T-helper 2 cell treated with Interferon-gamma antibody and Interleukin-4, amounts not matched to agents 5 μg/mL and 100 μg/mL, for 36 hours (primary cell): ENCODE measurements at regions not wholly inside any gene's neighbourhood (a gene's known extent, or its start where the extent isn't known, plus 50 kb on each side); places are given as distances from the start of the nearest gene placed in this dataset.
A peak's percentile ranks its signal among the peaks of the same experiment; 100 is the strongest.

Experiments used
- DNase-seq: peaks from one replicate; pipeline ENCODE4 v3.0.0; 2021; ENCODE audit warnings: low spot score
- H3K27ac Mint-ChIP-seq: one replicate; pipeline ENCODE4 v1.8.0; 2021; ENCODE audit warnings: mild to moderate bottlenecking, mixed read lengths
- H3K27me3 Mint-ChIP-seq: one replicate; pipeline ENCODE4 v1.8.0; 2021; ENCODE audit warnings: low read depth, mixed read lengths
- H3K36me3 Mint-ChIP-seq: one replicate; pipeline ENCODE4 v1.8.0; 2021; ENCODE audit warnings: low read depth, mixed read lengths
- H3K4me1 Mint-ChIP-seq: one replicate; pipeline ENCODE4 v1.8.0; 2021; ENCODE audit warnings: low read depth, mixed read lengths
- H3K4me3 Mint-ChIP-seq: one replicate; pipeline ENCODE4 v1.8.0; 2022; ENCODE audit warnings: mild to moderate bottlenecking, moderate library complexity, mixed read lengths
- H3K9me3 Mint-ChIP-seq: one replicate; pipeline ENCODE4 v1.8.0; 2021; ENCODE audit warnings: mixed read lengths

DNA sequence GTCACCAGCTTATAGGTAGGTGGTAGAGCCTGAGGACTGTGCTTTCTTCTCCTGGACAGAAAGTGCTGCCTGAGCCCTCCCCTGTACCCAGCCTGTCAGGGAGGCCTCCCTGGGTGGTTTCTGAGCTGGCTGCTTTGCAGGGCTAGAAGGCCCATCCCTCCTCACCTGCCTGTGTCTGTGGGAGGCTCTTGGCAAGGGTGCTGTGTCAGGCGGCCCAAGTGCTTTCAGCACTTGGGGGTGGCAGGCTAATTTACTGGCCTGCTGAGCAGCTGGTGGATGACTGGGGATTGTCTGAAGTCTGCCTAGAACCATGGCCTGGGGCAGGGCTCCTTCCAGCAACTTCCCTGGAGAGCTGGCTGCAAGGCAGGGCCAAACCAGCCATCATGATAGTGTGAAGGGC, 139.0 kb upstream of the NAV2 start:
- no peak for DNase-seq
- Mint-ChIP-seq H3K27ac (no peak overlapping the region), H3K9me3 (no peaks in the 10 kb centered on the region), H3K4me3 (no peak overlapping the region), H3K4me1 (no peaks in the 10 kb centered on the region), H3K27me3 (peaks cover 2% of the 10 kb centered on the region), H3K36me3 (no peaks in the 10 kb centered on the region)

DNA sequence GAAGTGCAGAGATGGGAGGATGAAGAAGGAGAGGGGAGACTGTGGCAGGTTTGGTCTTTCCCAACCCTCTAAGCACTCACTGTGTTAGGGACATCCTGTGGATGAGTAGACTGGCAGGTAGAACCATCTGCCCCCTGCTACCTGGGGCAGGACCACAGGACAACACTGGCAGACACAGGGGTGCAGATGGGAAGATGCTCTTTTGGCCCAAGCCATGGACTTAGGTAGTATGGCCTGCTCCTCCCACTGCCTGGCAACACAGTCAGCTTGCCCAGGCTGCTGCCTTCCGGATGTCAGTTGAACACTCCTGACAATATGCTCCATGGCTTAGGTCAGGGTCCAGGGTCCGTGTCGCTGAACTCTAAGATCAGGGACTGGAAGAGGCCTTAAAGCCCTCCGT, 140.7 kb upstream of the NAV2 start:
- Mint-ChIP-seq H3K36me3 (no peaks in the 10 kb centered on the region), H3K27me3 (peaks cover 2% of the 10 kb centered on the region), H3K9me3 (no peaks in the 10 kb centered on the region), H3K4me1 (no peaks in the 10 kb centered on the region), H3K27ac (no peak overlapping the region), H3K4me3 (no peak overlapping the region)
- DNase-seq, result no peak

DNA sequence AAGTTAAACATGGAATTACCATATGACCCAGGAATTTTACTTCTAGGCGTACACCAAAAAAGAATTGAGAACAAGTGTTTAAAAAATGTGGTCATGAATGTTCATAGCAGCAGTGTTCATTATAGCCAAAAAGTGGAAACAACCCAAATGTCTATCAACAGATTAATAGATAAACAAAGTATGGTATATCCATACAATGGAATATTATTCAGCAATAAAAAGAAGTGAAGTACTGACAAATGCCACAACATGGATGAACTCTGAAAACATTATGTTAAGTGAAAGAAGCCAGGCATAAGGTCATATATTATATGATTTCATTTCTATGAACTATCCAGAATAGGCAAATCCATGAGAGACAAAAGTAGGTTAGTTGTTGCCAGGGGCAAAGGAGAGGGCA, 141.7 kb upstream of the NAV2 start:
- H3K27ac Mint-ChIP-seq, result no peak overlapping the region
- peaks cover 2% of the 10 kb centered on the region for H3K27me3 Mint-ChIP-seq
- H3K36me3 Mint-ChIP-seq, result no peaks in the 10 kb centered on the region
- H3K9me3 Mint-ChIP-seq, result no peaks in the 10 kb centered on the region
- no peak overlapping the region for H3K4me3 Mint-ChIP-seq
- H3K4me1 Mint-ChIP-seq, result no peaks in the 10 kb centered on the region
- DNase-seq, result no peak

DNA sequence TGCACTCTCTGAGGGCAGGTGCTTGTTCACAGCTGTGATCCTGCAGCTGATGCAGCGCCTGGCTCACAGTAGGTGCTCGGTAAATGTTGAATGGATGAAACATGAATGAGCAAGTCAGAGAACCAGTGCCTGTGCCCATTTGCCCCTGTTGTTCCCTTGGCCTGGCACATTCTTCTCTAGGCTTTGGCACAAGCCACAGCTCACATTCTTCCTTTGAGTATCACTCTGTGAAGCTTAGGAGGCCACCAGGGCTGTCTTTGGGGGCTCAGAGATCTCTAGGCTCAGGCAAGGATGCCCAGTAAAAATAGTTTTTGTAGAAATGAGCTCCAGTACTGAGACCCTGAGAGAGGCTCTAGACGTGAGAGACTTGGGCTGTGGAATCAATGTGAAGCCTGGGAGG, 144.6 kb upstream of the NAV2 start:
- Mint-ChIP-seq H3K36me3 (no peaks in the 10 kb centered on the region), H3K4me1 (no peaks in the 10 kb centered on the region), H3K27me3 (peaks cover 2% of the 10 kb centered on the region), H3K9me3 (no peaks in the 10 kb centered on the region), H3K4me3 (no peak overlapping the region), H3K27ac (no peak overlapping the region)
- DNase-seq, result no peak

DNA sequence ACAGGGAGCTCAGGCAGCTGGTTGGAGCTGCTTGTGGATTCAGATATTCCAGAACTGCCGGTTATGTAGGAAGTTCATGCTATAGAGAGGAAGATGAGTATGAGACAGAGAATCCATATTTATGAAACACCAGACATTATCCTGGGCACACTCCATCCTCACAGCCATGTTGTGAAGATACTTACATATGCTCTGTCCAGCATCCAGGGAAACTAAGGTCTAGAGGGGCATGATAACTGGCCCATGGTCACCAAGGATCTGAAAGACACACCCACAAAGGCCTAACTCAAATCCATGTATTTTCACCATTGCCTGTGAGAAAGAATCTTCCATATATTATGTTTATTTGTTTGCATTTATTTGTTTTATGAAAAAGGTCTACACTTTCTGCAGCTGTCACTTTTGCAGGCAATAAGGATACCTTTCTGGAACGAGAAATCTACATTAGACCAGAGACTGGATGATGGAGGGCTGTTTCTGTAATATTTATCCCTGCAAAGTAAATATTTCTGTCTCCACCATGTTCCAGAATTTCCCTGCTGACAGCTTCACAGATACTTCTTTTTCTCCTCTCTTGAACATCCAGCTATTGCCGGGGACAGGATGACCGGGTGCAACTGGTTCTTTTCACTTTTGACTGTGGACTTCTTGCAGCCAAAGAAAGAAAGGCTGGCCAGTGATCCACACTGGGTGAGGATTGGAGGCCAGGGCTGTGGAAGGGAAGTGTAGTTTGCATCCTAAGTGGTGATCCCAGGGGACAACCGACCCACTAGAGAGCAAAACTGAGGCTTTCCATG, 145.9 kb upstream of the NAV2 start:
- peaks cover 4% of the 10 kb centered on the region for H3K27me3 Mint-ChIP-seq
- no peak overlapping the region for H3K27ac Mint-ChIP-seq
- DNase-seq, result no peak
- no peaks in the 10 kb centered on the region for H3K9me3 Mint-ChIP-seq
- no peak overlapping the region for H3K4me3 Mint-ChIP-seq
- no peaks in the 10 kb centered on the region for H3K4me1 Mint-ChIP-seq
- H3K36me3 Mint-ChIP-seq, result no peaks in the 10 kb centered on the region

DNA sequence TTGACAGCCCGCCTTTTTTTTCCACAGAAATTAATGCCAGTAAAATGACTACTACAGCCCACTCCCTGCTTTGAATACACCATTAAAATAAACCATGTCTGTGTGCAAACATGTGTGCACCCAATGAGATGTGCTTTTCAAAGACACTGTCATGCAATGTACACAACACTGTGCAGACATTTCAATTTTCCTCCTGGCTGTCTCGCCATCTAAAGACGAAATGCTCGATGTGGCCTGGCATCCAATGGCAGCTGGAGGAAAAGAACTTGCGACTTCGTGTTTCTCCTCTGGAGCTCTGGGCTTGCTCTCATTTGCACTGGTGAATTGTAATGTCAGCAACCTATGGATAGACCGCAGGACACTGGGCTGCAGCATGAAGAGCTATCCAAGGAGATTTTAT, 147.0 kb upstream of the NAV2 start:
- H3K9me3 Mint-ChIP-seq, result no peaks in the 10 kb centered on the region
- H3K4me1 Mint-ChIP-seq, result no peaks in the 10 kb centered on the region
- no peak overlapping the region for H3K27ac Mint-ChIP-seq
- no peaks in the 10 kb centered on the region for H3K36me3 Mint-ChIP-seq
- H3K4me3 Mint-ChIP-seq, result no peak overlapping the region
- DNase-seq, result no peak
- peaks cover 2% of the 10 kb centered on the region for H3K27me3 Mint-ChIP-seq

DNA sequence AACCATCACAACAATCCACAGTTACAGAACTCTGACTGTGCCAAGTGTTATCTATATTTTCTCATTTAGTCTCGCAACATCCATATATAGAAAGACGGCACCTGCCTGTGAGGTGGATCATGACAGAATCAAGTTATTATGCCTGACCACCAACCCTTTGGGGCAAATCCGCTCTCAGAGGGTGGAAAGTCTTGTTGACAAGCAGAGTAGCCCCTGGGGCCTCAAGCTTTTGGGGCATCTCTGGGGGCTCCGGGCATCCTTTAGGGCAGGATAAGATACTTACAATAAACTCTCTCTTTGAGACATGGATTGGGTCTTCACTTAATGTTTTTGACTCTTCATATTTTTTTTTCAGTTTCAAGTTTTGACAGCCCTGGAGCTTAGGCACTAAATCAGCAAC, 150.5 kb upstream of the NAV2 start:
- DNase-seq, result no peak
- Mint-ChIP-seq H3K4me1 (no peaks in the 10 kb centered on the region), H3K9me3 (no peaks in the 10 kb centered on the region), H3K4me3 (no peak overlapping the region), H3K27ac (no peak overlapping the region), H3K36me3 (no peaks in the 10 kb centered on the region), H3K27me3 (peaks cover 2% of the 10 kb centered on the region)

DNA sequence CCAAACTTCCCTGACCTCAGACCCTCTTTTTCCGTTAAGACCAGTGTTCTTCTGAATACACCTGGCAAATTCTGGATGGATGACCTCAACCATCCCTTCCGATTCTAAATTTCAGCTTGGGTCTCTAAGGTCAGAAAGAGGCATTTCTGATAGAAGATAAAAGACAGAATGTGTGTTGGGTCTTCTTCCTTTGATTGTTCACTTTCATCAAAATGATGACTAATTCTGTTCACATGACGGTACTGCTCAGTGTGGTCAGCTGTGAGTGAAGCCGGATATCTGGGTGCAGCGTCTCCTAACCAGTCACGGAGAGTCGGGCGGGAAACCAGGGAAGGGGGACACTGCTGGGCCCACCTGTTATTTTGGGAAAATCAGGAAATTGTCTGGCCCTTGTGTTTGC, 151.6 kb upstream of the NAV2 start:
- H3K4me1 Mint-ChIP-seq, result no peaks in the 10 kb centered on the region
- no peak for DNase-seq

DNA sequence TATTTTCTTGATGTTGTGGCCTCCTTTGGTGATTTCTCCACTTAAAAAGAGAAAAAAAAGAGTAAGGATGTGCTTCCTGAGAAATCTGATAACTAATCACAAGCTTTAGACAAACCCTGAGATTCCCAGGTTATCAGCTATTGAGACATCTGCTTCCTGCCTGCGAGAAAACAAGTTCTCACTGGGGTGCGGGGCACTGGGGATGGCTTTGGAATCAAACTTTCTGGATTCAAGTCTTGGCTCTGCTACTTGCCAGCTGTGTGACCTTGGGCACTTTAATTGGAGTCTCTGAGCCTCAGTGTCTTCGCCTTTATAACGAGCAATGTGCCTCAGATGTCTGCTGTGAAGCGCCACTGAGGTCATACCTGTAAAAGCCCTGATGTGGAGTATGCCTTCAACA, 152.5 kb upstream of the NAV2 start:
- no peak overlapping the region for H3K4me3 Mint-ChIP-seq

More for the DNA sequence above, 151.6 kb upstream of the NAV2 start:
- no peak overlapping the region for H3K27ac Mint-ChIP-seq
- peaks cover 2% of the 10 kb centered on the region for H3K27me3 Mint-ChIP-seq
- H3K9me3 Mint-ChIP-seq, result no peaks in the 10 kb centered on the region
- no peaks in the 10 kb centered on the region for H3K36me3 Mint-ChIP-seq
- H3K4me3 Mint-ChIP-seq, result no peak overlapping the region

DNA sequence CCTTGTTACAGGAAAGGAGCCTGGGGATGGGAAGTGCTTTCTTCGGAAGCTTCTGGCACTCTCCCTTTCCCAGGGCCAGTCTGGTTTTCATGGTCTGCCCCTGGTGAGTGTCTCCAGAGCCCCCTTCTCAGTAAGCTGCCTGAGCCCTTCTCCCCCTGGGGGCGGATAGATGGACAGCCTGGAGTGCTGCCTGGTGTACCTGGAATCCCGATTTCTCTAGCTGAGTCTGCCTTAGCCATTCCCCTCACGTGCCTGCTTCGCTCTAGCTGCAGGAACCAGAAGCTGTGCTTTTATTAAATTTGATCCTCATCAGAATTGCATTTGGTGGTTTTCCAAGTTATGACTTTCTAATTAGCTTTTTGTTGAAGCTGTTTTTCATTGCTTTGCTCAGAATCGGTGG, 152.9 kb upstream of the NAV2 start:
- Mint-ChIP-seq H3K4me1 (no peaks in the 10 kb centered on the region), H3K4me3 (no peak overlapping the region), H3K36me3 (no peaks in the 10 kb centered on the region), H3K27ac (no peak overlapping the region), H3K27me3 (peaks cover 2% of the 10 kb centered on the region), H3K9me3 (no peaks in the 10 kb centered on the region)
- no peak for DNase-seq

More for the DNA sequence above, 152.5 kb upstream of the NAV2 start:
- H3K36me3 Mint-ChIP-seq, result no peaks in the 10 kb centered on the region
- H3K9me3 Mint-ChIP-seq, result no peaks in the 10 kb centered on the region
- DNase-seq, result no peak
- no peaks in the 10 kb centered on the region for H3K4me1 Mint-ChIP-seq
- H3K27me3 Mint-ChIP-seq, result peaks cover 2% of the 10 kb centered on the region
- no peak overlapping the region for H3K27ac Mint-ChIP-seq

DNA sequence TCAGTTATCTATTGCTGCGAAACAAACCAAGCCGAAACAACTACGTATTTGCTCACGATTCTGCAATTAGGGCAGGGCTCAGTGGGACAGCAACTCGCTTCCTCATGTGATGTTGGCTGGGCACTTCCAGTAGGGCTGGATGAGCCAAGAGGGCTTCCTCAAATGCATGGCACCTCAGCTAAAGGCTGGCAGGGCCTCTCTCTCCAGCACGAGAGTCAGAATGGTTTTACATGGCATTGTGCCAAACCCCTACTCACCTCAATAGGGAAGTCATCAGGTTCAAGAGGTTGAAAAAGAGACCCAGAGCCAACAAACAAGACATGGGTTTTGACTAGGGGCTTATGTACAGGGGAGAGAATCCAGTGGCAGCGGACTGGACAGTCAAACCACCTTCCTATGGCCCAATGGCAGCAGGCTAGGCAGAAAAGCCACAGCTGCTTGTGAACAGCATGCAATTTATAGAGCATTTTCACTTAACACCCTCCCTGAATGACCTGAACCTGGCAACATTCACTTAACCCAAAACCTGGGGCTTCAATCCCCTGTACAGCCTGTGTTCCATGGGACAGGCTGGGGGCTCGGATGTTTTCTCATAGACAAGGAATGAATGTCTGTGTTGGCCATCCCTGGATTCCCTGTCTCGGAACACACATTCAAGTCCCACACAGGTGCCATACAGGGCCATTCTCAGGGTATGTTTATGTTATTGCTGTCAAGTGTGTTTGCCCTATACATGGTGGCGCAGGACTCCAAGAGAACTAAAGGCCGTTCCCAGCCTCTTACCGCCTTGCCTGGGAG, 154.2 kb upstream of the NAV2 start:
- Mint-ChIP-seq H3K36me3 (no peaks in the 10 kb centered on the region), H3K27ac (no peak overlapping the region), H3K4me1 (no peaks in the 10 kb centered on the region), H3K9me3 (no peaks in the 10 kb centered on the region), H3K4me3 (no peak overlapping the region), H3K27me3 (peaks cover 2% of the 10 kb centered on the region)
- no peak for DNase-seq

DNA sequence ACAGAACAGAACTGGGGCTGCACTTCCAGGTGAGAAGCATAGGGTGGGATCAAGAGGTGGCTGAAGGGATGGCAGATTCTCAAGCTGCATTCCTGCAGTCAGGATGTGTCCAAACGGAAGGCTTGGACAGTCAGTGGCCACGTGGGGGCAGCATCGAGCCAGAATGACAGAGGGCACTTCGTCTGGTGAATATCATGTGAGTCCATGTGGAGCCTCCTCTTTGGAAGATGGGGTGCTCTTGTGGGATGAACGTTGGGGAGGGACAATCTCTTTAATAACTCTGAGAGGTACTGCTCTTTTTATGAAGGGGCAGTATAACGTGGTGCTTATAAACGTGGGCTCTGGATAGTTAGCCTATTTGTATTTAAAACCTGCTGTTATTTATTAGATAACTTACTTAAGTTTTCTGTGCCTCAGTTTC, 154.9 kb upstream of the NAV2 start:
- H3K4me1 Mint-ChIP-seq, result no peaks in the 10 kb centered on the region
- H3K27ac Mint-ChIP-seq, result no peak overlapping the region
- no peaks in the 10 kb centered on the region for H3K27me3 Mint-ChIP-seq
- H3K36me3 Mint-ChIP-seq, result no peaks in the 10 kb centered on the region
- no peaks in the 10 kb centered on the region for H3K9me3 Mint-ChIP-seq
- peak; percentile 45 for DNase-seq
- no peak overlapping the region for H3K4me3 Mint-ChIP-seq

DNA sequence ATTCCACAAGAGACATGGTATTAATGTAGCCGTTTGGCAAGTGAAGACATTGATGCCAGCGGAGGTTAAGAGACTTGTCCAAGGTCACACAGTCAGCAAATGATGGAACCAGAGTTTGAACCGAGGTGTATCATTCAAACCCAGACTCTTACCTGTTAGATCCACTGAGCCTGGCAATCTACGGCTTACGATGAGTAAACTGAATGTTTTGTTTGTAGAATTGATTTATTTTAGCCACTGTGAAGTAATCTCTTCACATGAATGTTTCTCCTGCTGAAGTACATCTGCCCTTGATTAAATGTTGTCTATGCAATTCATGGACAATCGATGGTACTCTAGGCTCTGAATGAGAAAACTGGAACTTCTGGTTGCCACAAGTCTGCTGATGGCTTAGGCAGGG, 155.5 kb upstream of the NAV2 start:
- H3K36me3 Mint-ChIP-seq, result no peaks in the 10 kb centered on the region
- H3K9me3 Mint-ChIP-seq, result no peaks in the 10 kb centered on the region
- H3K27me3 Mint-ChIP-seq, result no peaks in the 10 kb centered on the region
- no peak overlapping the region for H3K4me3 Mint-ChIP-seq
- no peak overlapping the region for H3K27ac Mint-ChIP-seq
- no peaks in the 10 kb centered on the region for H3K4me1 Mint-ChIP-seq
- DNase-seq, result no peak

DNA sequence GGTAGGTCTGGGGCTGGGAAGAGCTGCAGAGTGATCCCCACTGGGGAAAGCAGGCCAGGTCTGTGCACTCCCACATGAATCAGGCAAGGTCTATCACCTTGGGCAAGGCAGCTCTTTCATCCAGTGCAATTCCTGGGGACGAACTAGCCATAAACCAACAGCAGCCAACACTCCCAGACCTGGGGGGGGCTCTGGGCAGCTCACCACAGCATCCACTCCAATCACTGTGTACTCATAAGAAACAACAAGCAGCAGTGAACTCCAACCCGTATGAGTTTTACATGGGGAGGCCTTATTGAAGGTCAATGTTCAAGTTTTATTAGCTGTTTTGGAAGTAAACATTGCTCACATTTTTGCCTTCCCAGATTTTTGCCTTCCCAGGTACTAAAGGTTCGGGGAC, 157.4 kb upstream of the NAV2 start:
- Mint-ChIP-seq H3K4me1 (no peaks in the 10 kb centered on the region), H3K27me3 (no peaks in the 10 kb centered on the region), H3K27ac (no peak overlapping the region), H3K9me3 (no peaks in the 10 kb centered on the region), H3K4me3 (no peak overlapping the region), H3K36me3 (no peaks in the 10 kb centered on the region)
- DNase-seq, result no peak
